IMR-90 (cell line): ENCODE measurements at regions not wholly inside any gene's neighbourhood (a gene's known extent, or its start where the extent isn't known, plus 50 kb on each side); places are given as distances from the start of the nearest gene placed in this dataset.

Experiments used
- ATAC-seq: fragments of 200-7000 bp; cut with Tn5 transposase; 2 replicates; pipeline ENCODE4 v1.9.1; 2020; ENCODE audit warnings: low read depth, mild to moderate bottlenecking, moderate library complexity
- BruUV-seq: library from RNA; stranded (reverse); fragments of 400-500 nt; replicated peaks from 2 replicates; lab custom pipeline; 2021; lab: Mats Ljungman, UMichigan
- CTCF ChIA-PET: fragments of 300-600 bp; formaldehyde crosslinking; extraction: SDS; loops from one replicate; lab custom pipeline; 2021; ENCODE audit warnings: antibody characterized with exemption; lab: Yijun Ruan, JAX
- POLR2A ChIA-PET: fragments of 300-600 bp; sonication (Branson Sonifier 250); formaldehyde crosslinking; loops from one replicate; lab custom pipeline; 2022; ENCODE audit warnings: antibody characterized with exemption; ENCODE audit not compliant: unreplicated experiment; lab: Charles Lee
- DNase-seq: peaks from one replicate; pipeline ENCODE4 v3.0.0; 2013
- H2AFZ ChIP-seq: replicated peaks from 2 replicates; pipeline ENCODE3; 2013; ENCODE audit warnings: low read length, mild to moderate bottlenecking; ENCODE audit not compliant: poor library complexity
- H2AK5ac ChIP-seq: 2 replicates; pipeline ENCODE4 v1.6.1; 2013; ENCODE audit warnings: low read depth, low read length, inconsistent platforms
- H2AK9ac ChIP-seq: replicated peaks from 2 replicates; pipeline ENCODE3; 2013; ENCODE audit warnings: mild to moderate bottlenecking, low read depth, low read length, moderate library complexity; ENCODE audit not compliant: poor library complexity
- H2BK120ac ChIP-seq: 2 replicates; pipeline ENCODE4 v1.6.1; 2013; ENCODE audit warnings: low read depth, low read length, inconsistent platforms
- H2BK15ac ChIP-seq: 3 replicates; pipeline ENCODE4 v1.6.1; 2013; ENCODE audit warnings: low read depth, low read length, inconsistent platforms
- H2BK20ac ChIP-seq: 2 replicates; pipeline ENCODE4 v1.6.1; 2013; ENCODE audit warnings: low read depth, mild to moderate bottlenecking, inconsistent platforms, low read length, moderate library complexity
- H2BK5ac ChIP-seq: 2 replicates; pipeline ENCODE4 v1.6.1; 2013; ENCODE audit warnings: mild to moderate bottlenecking, low read depth, low read length, inconsistent platforms; ENCODE audit not compliant: poor library complexity, severe bottlenecking
- H3K14ac ChIP-seq: replicated peaks from 2 replicates; pipeline ENCODE4 v1.6.1; 2013; ENCODE audit warnings: low read depth, low read length, inconsistent platforms
- H3K18ac ChIP-seq: 2 replicates; pipeline ENCODE4 v1.6.1; 2013; ENCODE audit warnings: low read depth, low read length, control low read depth
- H3K23ac ChIP-seq: 2 replicates; pipeline ENCODE4 v1.6.1; 2013; ENCODE audit warnings: low read depth, low read length, inconsistent platforms
- H3K27ac ChIP-seq: 2 replicates; pipeline ENCODE4 v1.5.1; 2013; ENCODE audit warnings: mild to moderate bottlenecking, control low read depth, low read length; ENCODE audit not compliant: insufficient read depth
- H3K27me3 ChIP-seq: 2 replicates; pipeline ENCODE4 v1.6.1; 2013; ENCODE audit warnings: low read length; ENCODE audit not compliant: control insufficient read depth, insufficient read depth
- H3K36me3 ChIP-seq: 2 replicates; pipeline ENCODE4 v1.6.1; 2013; ENCODE audit warnings: low read length, mixed read lengths; ENCODE audit not compliant: control insufficient read depth, insufficient read depth
- H3K4ac ChIP-seq: 2 replicates; pipeline ENCODE4 v1.6.1; 2013; ENCODE audit warnings: low read depth, low read length, inconsistent platforms
- H3K4me1 ChIP-seq: 2 replicates; pipeline ENCODE4 v1.6.1; 2013; ENCODE audit warnings: low read length, mixed read lengths; ENCODE audit not compliant: control insufficient read depth, insufficient read depth
- H3K4me2 ChIP-seq: 2 replicates; pipeline ENCODE4 v1.6.1; 2013; ENCODE audit warnings: low read depth, mild to moderate bottlenecking, control low read depth, low read length, moderate library complexity
- H3K4me3 ChIP-seq: 2 replicates; pipeline ENCODE4 v1.5.1; 2013; ENCODE audit warnings: low read depth, mild to moderate bottlenecking, control low read depth, low read length, moderate library complexity; ENCODE audit not compliant: insufficient read depth
- H3K56ac ChIP-seq: 2 replicates; pipeline ENCODE4 v1.6.1; 2013; ENCODE audit warnings: low read length, inconsistent platforms; ENCODE audit not compliant: insufficient read depth; ENCODE audit errors: extremely low read depth
- H3K79me1 ChIP-seq, 2 experiments: 2 replicates each; pipeline ENCODE4 v1.6.1; 2013; ENCODE audit warnings: low read length in 2 of 2, inconsistent platforms in 1 of 2, low read depth in 1 of 2
- H3K9ac ChIP-seq: 2 replicates; pipeline ENCODE4 v1.6.1; 2013; ENCODE audit warnings: low read depth, low read length, control low read depth
- H3K9me1 ChIP-seq: 2 replicates; pipeline ENCODE4 v1.6.1; 2013; ENCODE audit warnings: low read length, inconsistent platforms; ENCODE audit not compliant: insufficient read depth
- H3K9me3 ChIP-seq: 2 replicates; pipeline ENCODE4 v1.6.1; 2013; ENCODE audit warnings: low read length; ENCODE audit not compliant: control insufficient read depth, insufficient read depth
- H4K20me1 ChIP-seq: 2 replicates; pipeline ENCODE4 v1.6.1; 2013; ENCODE audit warnings: low read length, inconsistent platforms; ENCODE audit not compliant: insufficient read depth
- H4K5ac ChIP-seq: 2 replicates; pipeline ENCODE4 v1.6.1; 2013; ENCODE audit warnings: mild to moderate bottlenecking, low read depth, low read length, control low read depth
- H4K8ac ChIP-seq, 2 experiments: 2 replicates each; pipeline ENCODE4 v1.6.1; 2013; ENCODE audit warnings: low read depth in 2 of 2, low read length in 2 of 2, control low read depth in 1 of 2, inconsistent platforms in 1 of 2
- H4K91ac ChIP-seq: 2 replicates; pipeline ENCODE4 v1.6.1; 2013; ENCODE audit warnings: low read depth, low read length, inconsistent platforms; ENCODE audit not compliant: insufficient read depth
- FOS ChIP-seq: fragments of 150-350 bp; IDR thresholded peaks from 2 replicates; pipeline ENCODE4 v1.6.1; 2016; ENCODE audit warnings: low read depth, low read length
- MAFK ChIP-seq: IDR thresholded peaks from 2 replicates; pipeline ENCODE4 v1.6.1; 2012; ENCODE audit warnings: low read depth, low read length, improper control_type of control experiment
- MXI1 ChIP-seq: IDR thresholded peaks from 2 replicates; pipeline ENCODE4 v1.6.1; 2012; ENCODE audit warnings: low read depth, mild to moderate bottlenecking, low read length, moderate library complexity, borderline replicate concordance
- NFE2L2 ChIP-seq: fragments of 150-350 bp; IDR thresholded peaks from 2 replicates; pipeline ENCODE4 v1.6.1; 2016; ENCODE audit warnings: low read depth, mild to moderate bottlenecking, low read length
- RCOR1 ChIP-seq: IDR thresholded peaks from 2 replicates; pipeline ENCODE4 v1.6.1; 2012; ENCODE audit warnings: mild to moderate bottlenecking, low read length, improper control_type of control experiment; ENCODE audit not compliant: insufficient replicate concordance
- SMC3 ChIP-seq: fragments of 150-350 bp; IDR thresholded peaks from 2 replicates; pipeline ENCODE4 v1.6.1; 2016; ENCODE audit warnings: low read depth, mild to moderate bottlenecking, antibody characterized with exemption, low read length, moderate library complexity
- WGBS, 2 experiments: methylation state at CpG; one replicate each; pipeline versions ENCODE4 v1.1.5 to v1.1.7; 2013; ENCODE audit warnings: missing lambda C conversion rate in 2 of 2; ENCODE audit not compliant: insufficient read length in 1 of 2; ENCODE audit errors: extremely low coverage in 2 of 2; 5-methylcytosine and 5-hydroxymethylcytosine counted together
- dilution Hi-C: fragments of 300-500 bp; cut with HindIII; formaldehyde crosslinking; loops from one replicate; pipeline ENCODE4 v1.14.3; 2018; ENCODE audit warnings: low sequenced_read_pairs; ENCODE audit not compliant: unreplicated experiment
- in situ Hi-C: fragments of 300-500 bp; cut with MboI; formaldehyde crosslinking; loops from 3 replicates; pipeline ENCODE4 v1.14.3; 2019; ENCODE audit warnings: low sequenced_read_pairs, inconsistent platforms, mixed read lengths
- intact Hi-C: fragments of 100-400 bp; cut with micrococcal nuclease; formaldehyde crosslinking; loops from 2 replicates; pipeline ENCODE4 v1.10.0; 2022
- TF ChIP-seq, protein P1 (sequence below): fragments of 150-350 bp; IDR thresholded peaks from 2 replicates; pipeline ENCODE4 v1.6.1; 2017; ENCODE audit warnings: mild to moderate bottlenecking, antibody characterized with exemption, low read length, low read depth

DNA sequence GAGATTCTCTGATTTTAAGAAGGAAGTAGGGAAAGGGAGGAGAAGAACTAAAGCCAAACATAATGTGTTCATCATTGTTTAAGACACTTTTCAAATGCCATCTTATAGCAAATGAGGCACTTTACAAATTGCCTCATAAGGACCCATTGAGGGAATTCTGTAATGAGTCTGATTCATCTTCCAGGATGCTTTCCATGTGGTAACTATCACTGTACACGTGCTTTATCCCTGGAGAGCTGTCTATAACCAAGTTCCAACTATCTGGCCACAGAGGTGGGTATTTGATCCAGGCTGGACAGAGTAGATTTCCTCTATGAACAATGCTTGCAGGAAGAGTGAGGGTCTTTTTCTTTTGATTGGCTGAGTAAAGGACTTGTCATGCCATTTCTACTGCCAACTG is 183.5 kb upstream of the NFIB start:
- H3K9me3 ChIP-seq: no peaks in the 10 kb centered on the region
- H3K18ac ChIP-seq: no peak overlapping the region
- H3K23ac ChIP-seq: no peak overlapping the region
- H2AK5ac ChIP-seq: no peak overlapping the region
- no peak overlapping the region for H2BK15ac ChIP-seq
- H3K14ac ChIP-seq: no peak overlapping the region
- no peak overlapping the region for H3K4ac ChIP-seq
- no peak overlapping the region for H4K91ac ChIP-seq
- no peak for ATAC-seq
- H3K4me1 ChIP-seq: no peaks in the 10 kb centered on the region
- no peaks in the 10 kb centered on the region for H3K27me3 ChIP-seq
- no peaks in the 10 kb centered on the region for H3K36me3 ChIP-seq
- H3K9ac ChIP-seq: no peak overlapping the region
- no peak for TF ChIP-seq SMC3
- TF ChIP-seq MAFK: no peak
- TF ChIP-seq, protein P1, sequence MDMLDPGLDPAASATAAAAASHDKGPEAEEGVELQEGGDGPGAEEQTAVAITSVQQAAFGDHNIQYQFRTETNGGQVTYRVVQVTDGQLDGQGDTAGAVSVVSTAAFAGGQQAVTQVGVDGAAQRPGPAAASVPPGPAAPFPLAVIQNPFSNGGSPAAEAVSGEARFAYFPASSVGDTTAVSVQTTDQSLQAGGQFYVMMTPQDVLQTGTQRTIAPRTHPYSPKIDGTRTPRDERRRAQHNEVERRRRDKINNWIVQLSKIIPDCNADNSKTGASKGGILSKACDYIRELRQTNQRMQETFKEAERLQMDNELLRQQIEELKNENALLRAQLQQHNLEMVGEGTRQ: no peak
- TF ChIP-seq RCOR1: no peak
- TF ChIP-seq MXI1: no peak
- no peak for TF ChIP-seq NFE2L2
- no peak for TF ChIP-seq FOS
- no peaks in the 10 kb centered on the region for H4K20me1 ChIP-seq
- dilution Hi-C loops (no loop called here), intact Hi-C loops (loop anchor here (10.0 kb wide), 1 partner anchor 57 kb away; no protein-coding TSS in a partner anchor), in situ Hi-C loops (no loop called here)
- no peak overlapping the region for H2AFZ ChIP-seq
- no peak overlapping the region for H2BK5ac ChIP-seq
- no CpG with 5 or more reads among the region's 1 CpG for WGBS, 2 experiments
- no peak overlapping the region for H2BK20ac ChIP-seq
- no peak overlapping the region for H4K5ac ChIP-seq
- no peaks in the 10 kb centered on the region for H3K9me1 ChIP-seq
- H4K8ac ChIP-seq: no peak overlapping the region
- no peak overlapping the region for H2AK9ac ChIP-seq
- DNase-seq: no peak
- H3K4me3 ChIP-seq: no peak overlapping the region
- no TSS peak for BruUV-seq
- ChIA-PET POLR2A (no interaction called here), CTCF (no interaction called here)
- no peak overlapping the region for H3K56ac ChIP-seq
- H3K27ac ChIP-seq: no peak overlapping the region
- H2BK120ac ChIP-seq: no peak overlapping the region
- no peak overlapping the region for H3K4me2 ChIP-seq
- H3K79me1 ChIP-seq: no peaks in the 10 kb centered on the region
